H1 (cell line): ENCODE measurements at regions not wholly inside any gene's neighbourhood (a gene's known extent, or its start where the extent isn't known, plus 50 kb on each side); places are given as distances from the start of the nearest gene placed in this dataset.

ENCODE experiments used
- HDAC2 ChIP-seq, 2 experiments: fragments of 300-600 bp in 1 of 2; sonication (generic) in 1 of 2; IDR thresholded peaks; 2 replicates each; pipeline ENCODE4 v1.6.1; 2011 to 2012; ENCODE audit warnings: low read depth in 2 of 2, low read length in 2 of 2, mild to moderate bottlenecking in 2 of 2, moderate library complexity in 2 of 2, borderline replicate concordance in 1 of 2, inconsistent platforms in 1 of 2
- POU5F1 ChIP-seq: IDR thresholded peaks from 2 replicates; pipeline ENCODE4 v1.6.1; 2011; ENCODE audit warnings: low read depth, mild to moderate bottlenecking, low read length, moderate library complexity
- RNF2 ChIP-seq: fragments of 200-900, 300-1000 bp; sonication (generic); IDR thresholded peaks from 2 replicates; pipeline ENCODE4 v1.7.1; 2016; ENCODE audit warnings: borderline replicate concordance, low read depth, mild to moderate bottlenecking, antibody characterized with exemption, low read length; ENCODE audit not compliant: poor library complexity, severe bottlenecking; ENCODE audit errors: missing control alignments
- SIN3A ChIP-seq, 2 experiments: IDR thresholded peaks in 1 of 2; conservative IDR thresholded peaks in 1 of 2; 2 replicates each; pipeline ENCODE4 v1.6.1; 2011 to 2012; ENCODE audit warnings: low read length in 2 of 2, improper control_type of control experiment in 1 of 2, low read depth in 1 of 2, mild to moderate bottlenecking in 1 of 2
- SRF ChIP-seq: IDR thresholded peaks from 2 replicates; pipeline ENCODE4 v1.6.1; 2011; ENCODE audit warnings: mild to moderate bottlenecking, low read depth, low read length, moderate library complexity
- TF ChIP-seq, protein P1 (sequence below): fragments of 300-600 bp; sonication (generic); IDR thresholded peaks from 2 replicates; pipeline ENCODE4 v1.7.1; 2012; ENCODE audit warnings: low read length, moderate library complexity, mild to moderate bottlenecking, inconsistent platforms; ENCODE audit not compliant: insufficient replicate concordance
- TF ChIP-seq, protein P2 (sequence below): IDR thresholded peaks from 2 replicates; pipeline ENCODE4 v1.6.1; 2012; ENCODE audit warnings: low read length, inconsistent platforms
- TF ChIP-seq, protein P3 (sequence below): IDR thresholded peaks from 2 replicates; pipeline ENCODE4 v1.6.1; 2011; ENCODE audit warnings: low read depth, mild to moderate bottlenecking, low read length; ENCODE audit not compliant: insufficient read depth

GRCh38 chr6:159436581-159436980 lies 256.5 kb downstream of the SOD2 start (continued):
- TF ChIP-seq, protein P1, sequence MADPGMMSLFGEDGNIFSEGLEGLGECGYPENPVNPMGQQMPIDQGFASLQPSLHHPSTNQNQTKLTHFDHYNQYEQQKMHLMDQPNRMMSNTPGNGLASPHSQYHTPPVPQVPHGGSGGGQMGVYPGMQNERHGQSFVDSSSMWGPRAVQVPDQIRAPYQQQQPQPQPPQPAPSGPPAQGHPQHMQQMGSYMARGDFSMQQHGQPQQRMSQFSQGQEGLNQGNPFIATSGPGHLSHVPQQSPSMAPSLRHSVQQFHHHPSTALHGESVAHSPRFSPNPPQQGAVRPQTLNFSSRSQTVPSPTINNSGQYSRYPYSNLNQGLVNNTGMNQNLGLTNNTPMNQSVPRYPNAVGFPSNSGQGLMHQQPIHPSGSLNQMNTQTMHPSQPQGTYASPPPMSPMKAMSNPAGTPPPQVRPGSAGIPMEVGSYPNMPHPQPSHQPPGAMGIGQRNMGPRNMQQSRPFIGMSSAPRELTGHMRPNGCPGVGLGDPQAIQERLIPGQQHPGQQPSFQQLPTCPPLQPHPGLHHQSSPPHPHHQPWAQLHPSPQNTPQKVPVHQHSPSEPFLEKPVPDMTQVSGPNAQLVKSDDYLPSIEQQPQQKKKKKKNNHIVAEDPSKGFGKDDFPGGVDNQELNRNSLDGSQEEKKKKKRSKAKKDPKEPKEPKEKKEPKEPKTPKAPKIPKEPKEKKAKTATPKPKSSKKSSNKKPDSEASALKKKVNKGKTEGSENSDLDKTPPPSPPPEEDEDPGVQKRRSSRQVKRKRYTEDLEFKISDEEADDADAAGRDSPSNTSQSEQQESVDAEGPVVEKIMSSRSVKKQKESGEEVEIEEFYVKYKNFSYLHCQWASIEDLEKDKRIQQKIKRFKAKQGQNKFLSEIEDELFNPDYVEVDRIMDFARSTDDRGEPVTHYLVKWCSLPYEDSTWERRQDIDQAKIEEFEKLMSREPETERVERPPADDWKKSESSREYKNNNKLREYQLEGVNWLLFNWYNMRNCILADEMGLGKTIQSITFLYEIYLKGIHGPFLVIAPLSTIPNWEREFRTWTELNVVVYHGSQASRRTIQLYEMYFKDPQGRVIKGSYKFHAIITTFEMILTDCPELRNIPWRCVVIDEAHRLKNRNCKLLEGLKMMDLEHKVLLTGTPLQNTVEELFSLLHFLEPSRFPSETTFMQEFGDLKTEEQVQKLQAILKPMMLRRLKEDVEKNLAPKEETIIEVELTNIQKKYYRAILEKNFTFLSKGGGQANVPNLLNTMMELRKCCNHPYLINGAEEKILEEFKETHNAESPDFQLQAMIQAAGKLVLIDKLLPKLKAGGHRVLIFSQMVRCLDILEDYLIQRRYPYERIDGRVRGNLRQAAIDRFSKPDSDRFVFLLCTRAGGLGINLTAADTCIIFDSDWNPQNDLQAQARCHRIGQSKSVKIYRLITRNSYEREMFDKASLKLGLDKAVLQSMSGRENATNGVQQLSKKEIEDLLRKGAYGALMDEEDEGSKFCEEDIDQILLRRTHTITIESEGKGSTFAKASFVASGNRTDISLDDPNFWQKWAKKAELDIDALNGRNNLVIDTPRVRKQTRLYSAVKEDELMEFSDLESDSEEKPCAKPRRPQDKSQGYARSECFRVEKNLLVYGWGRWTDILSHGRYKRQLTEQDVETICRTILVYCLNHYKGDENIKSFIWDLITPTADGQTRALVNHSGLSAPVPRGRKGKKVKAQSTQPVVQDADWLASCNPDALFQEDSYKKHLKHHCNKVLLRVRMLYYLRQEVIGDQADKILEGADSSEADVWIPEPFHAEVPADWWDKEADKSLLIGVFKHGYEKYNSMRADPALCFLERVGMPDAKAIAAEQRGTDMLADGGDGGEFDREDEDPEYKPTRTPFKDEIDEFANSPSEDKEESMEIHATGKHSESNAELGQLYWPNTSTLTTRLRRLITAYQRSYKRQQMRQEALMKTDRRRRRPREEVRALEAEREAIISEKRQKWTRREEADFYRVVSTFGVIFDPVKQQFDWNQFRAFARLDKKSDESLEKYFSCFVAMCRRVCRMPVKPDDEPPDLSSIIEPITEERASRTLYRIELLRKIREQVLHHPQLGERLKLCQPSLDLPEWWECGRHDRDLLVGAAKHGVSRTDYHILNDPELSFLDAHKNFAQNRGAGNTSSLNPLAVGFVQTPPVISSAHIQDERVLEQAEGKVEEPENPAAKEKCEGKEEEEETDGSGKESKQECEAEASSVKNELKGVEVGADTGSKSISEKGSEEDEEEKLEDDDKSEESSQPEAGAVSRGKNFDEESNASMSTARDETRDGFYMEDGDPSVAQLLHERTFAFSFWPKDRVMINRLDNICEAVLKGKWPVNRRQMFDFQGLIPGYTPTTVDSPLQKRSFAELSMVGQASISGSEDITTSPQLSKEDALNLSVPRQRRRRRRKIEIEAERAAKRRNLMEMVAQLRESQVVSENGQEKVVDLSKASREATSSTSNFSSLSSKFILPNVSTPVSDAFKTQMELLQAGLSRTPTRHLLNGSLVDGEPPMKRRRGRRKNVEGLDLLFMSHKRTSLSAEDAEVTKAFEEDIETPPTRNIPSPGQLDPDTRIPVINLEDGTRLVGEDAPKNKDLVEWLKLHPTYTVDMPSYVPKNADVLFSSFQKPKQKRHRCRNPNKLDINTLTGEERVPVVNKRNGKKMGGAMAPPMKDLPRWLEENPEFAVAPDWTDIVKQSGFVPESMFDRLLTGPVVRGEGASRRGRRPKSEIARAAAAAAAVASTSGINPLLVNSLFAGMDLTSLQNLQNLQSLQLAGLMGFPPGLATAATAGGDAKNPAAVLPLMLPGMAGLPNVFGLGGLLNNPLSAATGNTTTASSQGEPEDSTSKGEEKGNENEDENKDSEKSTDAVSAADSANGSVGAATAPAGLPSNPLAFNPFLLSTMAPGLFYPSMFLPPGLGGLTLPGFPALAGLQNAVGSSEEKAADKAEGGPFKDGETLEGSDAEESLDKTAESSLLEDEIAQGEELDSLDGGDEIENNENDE = no peak
- TF ChIP-seq SRF (no peak), SIN3A (conservative IDR thresholded peaks at IDR 0.05 in 1 of 2, IDR thresholded peaks at IDR 0.05 in 1 of 2; ENCODE audit: low read depth in 1 of 2, low read length in 2 of 2) (no peak), RNF2 (no peak), HDAC2 (IDR thresholded peaks at IDR 0.05; ENCODE audit: borderline replicate concordance in 1 of 2, low read depth in 2 of 2, low read length in 2 of 2) (no peak), POU5F1 (no peak)
- TF ChIP-seq, protein P2, sequence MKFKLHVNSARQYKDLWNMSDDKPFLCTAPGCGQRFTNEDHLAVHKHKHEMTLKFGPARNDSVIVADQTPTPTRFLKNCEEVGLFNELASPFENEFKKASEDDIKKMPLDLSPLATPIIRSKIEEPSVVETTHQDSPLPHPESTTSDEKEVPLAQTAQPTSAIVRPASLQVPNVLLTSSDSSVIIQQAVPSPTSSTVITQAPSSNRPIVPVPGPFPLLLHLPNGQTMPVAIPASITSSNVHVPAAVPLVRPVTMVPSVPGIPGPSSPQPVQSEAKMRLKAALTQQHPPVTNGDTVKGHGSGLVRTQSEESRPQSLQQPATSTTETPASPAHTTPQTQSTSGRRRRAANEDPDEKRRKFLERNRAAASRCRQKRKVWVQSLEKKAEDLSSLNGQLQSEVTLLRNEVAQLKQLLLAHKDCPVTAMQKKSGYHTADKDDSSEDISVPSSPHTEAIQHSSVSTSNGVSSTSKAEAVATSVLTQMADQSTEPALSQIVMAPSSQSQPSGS = no peak
- TF ChIP-seq, protein P3, sequence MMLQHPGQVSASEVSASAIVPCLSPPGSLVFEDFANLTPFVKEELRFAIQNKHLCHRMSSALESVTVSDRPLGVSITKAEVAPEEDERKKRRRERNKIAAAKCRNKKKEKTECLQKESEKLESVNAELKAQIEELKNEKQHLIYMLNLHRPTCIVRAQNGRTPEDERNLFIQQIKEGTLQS = no peak
